Hepatocyte (in vitro differentiated cells): ENCODE measurements at regions not wholly inside any gene's neighbourhood (a gene's known extent, or its start where the extent isn't known, plus 50 kb on each side); places are given as distances from the start of the nearest gene placed in this dataset.

Source experiments
- CTCF ChIP-seq: fragments of 200-600 bp; sonication (generic); IDR thresholded peaks from 2 replicates; pipeline ENCODE4 v1.5.1; 2016; ENCODE audit warnings: antibody characterized with exemption, mild to moderate bottlenecking; ENCODE audit not compliant: poor library complexity
- EZH2 ChIP-seq: fragments of 200-600 bp; sonication (generic); IDR thresholded peaks from 2 replicates; pipeline ENCODE4 v1.6.1; 2016; ENCODE audit warnings: antibody characterized with exemption, mild to moderate bottlenecking, borderline replicate concordance
- EZH2phosphoT487 ChIP-seq: fragments of 200-600 bp; sonication (generic); IDR thresholded peaks from one replicate; pipeline ENCODE4 v1.6.1; 2018; ENCODE audit warnings: antibody characterized with exemption, mild to moderate bottlenecking, low read depth, moderate library complexity; ENCODE audit not compliant: unreplicated experiment, severe bottlenecking

DNA sequence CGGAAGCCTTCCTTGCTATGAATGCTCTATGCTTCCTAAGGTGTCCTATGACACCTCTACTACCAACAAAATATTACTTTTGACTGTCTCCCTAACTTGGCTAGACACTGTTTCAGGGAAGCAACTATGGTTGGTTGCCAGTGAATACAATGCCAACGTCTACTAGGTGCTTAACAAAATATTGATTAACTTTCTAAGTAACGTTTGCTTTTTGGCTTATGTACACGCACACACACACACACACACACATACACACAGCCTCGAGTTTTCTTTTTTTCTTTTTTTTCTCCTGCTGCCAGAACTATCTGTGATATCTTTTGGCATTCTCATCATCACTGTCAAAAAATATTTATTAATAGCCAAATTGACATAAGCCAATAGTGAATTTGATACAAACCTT is 864.0 kb downstream of the PLA2G4A start:
- no peak for TF ChIP-seq CTCF
- no peak for TF ChIP-seq EZH2
- TF ChIP-seq EZH2phosphoT487: no peak
